Lung microvascular endothelial cell (primary cell): ENCODE measurements at regions not wholly inside any gene's neighbourhood (a gene's known extent, or its start where the extent isn't known, plus 50 kb on each side); places are given as distances from the start of the nearest gene placed in this dataset.

Source experiments
- DNase-seq, 2 donors: peaks; one replicate each; pipeline versions ENCODE4 v3.0.0 to v3.0.0-alpha.2; 2010; ENCODE audit warnings: low read depth in 2 of 2

GRCh38 chr4:57265831-57266582 is 155.8 kb upstream of the IGFBP7 start:
- no peak for DNase-seq

GRCh38 chr4:57254754-57255153 is 144.6 kb upstream of the IGFBP7 start:
- DNase-seq: no peak

- DNase-seq: no peak
Observed at GRCh38 chr4:57249083-57249482, 138.9 kb upstream of the IGFBP7 start.

GRCh38 chr4:57243076-57243475 is 132.9 kb upstream of the IGFBP7 start:
- DNase-seq: no peak

GRCh38 chr4:57234252-57234775 is 124.1 kb upstream of the IGFBP7 start:
- no peak for DNase-seq

GRCh38 chr4:57233386-57233785 is 123.2 kb upstream of the IGFBP7 start:
- DNase-seq: no peak

- DNase-seq: no peak
Observed at GRCh38 chr4:57231781-57232180, 121.6 kb upstream of the IGFBP7 start.

- no peak for DNase-seq
Observed at GRCh38 chr4:57220734-57221133, 110.5 kb upstream of the IGFBP7 start.

GRCh38 chr4:57220172-57220571 is 110.0 kb upstream of the IGFBP7 start:
- no peak for DNase-seq

GRCh38 chr4:57219431-57219830 is 109.2 kb upstream of the IGFBP7 start:
- DNase-seq: no peak

GRCh38 chr4:57214654-57215411 is 104.6 kb upstream of the IGFBP7 start:
- DNase-seq: no peak

GRCh38 chr4:57211131-57211530 is 100.9 kb upstream of the IGFBP7 start:
- no peak for DNase-seq

- DNase-seq: no peak
Observed at GRCh38 chr4:57206172-57206571, 96.0 kb upstream of the IGFBP7 start.

- DNase-seq: no peak
Observed at GRCh38 chr4:57205580-57205979, 95.4 kb upstream of the IGFBP7 start.

- DNase-seq: no peak
Observed at GRCh38 chr4:57200799-57201327, 90.7 kb upstream of the IGFBP7 start.

GRCh38 chr4:57199267-57199666 is 89.1 kb upstream of the IGFBP7 start:
- no peak for DNase-seq

- DNase-seq: no peak
Observed at GRCh38 chr4:57195622-57196021, 85.4 kb upstream of the IGFBP7 start.

GRCh38 chr4:57194068-57194611 is 84.0 kb upstream of the IGFBP7 start:
- DNase-seq: no peak

GRCh38 chr4:57193209-57193810 is 83.1 kb upstream of the IGFBP7 start:
- no peak for DNase-seq

GRCh38 chr4:57191523-57192034 is 81.4 kb upstream of the IGFBP7 start:
- DNase-seq: peak in 1 of 2 donors; percentile 11
